HG02642 (cell line): ENCODE measurements at regions not wholly inside any gene's neighbourhood (a gene's known extent, or its start where the extent isn't known, plus 50 kb on each side); places are given as distances from the start of the nearest gene placed in this dataset.

Source experiments
- ATAC-seq: cut with Tn5 transposase; IDR thresholded peaks from one replicate; pipeline ENCODE4 v1.9.1; 2021; ENCODE audit warnings: mild to moderate bottlenecking; ENCODE audit not compliant: unreplicated experiment, poor library complexity

DNA sequence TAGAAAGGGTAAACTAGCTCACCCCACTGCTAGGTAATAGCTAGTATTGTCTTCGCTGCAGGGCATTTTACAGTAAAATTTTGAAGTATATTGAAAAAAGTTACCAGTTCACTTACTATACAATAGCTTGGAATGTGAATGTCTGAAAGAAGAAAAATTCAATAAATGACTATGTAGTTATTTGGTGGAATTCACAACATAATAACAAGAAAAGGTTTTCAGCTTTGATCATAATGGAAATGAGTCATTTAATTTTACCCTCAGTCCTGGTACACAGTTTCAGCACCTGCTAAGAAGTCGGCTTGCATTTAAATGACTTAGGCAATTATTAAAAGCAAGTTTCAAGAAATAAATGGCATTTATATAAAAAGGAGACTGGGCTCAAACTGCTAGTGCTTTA is 90.4 kb downstream of the NUP35 start:
- ATAC-seq: peak; percentile 85

GRCh38 chr2:183215917-183216316 is 91.7 kb downstream of the NUP35 start:
- no peak for ATAC-seq

DNA sequence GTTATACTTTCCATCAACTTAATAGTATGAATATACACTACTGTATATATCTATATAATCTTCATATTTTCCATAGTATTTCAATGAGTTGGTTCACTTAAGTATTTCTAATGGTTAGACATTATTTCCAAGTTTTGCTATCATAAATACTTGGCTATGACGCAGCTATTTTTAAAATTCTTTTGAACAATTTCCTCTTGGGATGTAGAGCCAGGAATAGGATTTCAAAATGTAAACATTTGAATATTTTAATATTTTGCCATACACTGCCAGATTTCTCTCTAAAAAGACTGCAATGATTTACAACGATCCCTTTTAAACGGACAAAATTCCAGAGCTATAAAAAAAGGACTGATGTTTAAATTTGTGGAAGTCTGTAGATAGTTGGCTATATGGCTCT is 95.6 kb downstream of the NUP35 start:
- no peak for ATAC-seq

GRCh38 chr2:183222751-183223150 is 98.5 kb downstream of the NUP35 start:
- no peak for ATAC-seq

- ATAC-seq: no peak
Observed at GRCh38 chr2:183224948-183225347, 100.7 kb downstream of the NUP35 start.

DNA sequence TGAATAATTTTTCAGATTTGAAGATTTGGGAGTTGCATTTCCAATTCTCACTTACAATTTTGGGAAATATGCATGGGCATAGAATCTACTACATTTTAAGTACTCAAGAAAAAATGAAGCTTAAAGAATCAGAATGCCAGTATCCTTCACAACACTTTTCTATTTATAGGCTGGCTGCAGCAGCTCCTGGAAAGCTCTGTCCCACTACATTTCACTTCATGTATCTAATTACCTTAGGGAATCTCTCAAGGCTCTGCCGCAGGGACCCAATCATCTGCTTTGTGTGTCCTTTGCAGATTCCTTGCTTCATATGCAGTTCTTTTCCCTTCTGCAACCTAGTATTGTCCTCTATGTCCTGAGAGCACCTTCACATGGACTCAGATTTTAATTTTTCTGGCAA is 102.9 kb downstream of the NUP35 start:
- ATAC-seq: no peak

GRCh38 chr2:183229386-183229785 is 105.1 kb downstream of the NUP35 start:
- ATAC-seq: peak; percentile 85

DNA sequence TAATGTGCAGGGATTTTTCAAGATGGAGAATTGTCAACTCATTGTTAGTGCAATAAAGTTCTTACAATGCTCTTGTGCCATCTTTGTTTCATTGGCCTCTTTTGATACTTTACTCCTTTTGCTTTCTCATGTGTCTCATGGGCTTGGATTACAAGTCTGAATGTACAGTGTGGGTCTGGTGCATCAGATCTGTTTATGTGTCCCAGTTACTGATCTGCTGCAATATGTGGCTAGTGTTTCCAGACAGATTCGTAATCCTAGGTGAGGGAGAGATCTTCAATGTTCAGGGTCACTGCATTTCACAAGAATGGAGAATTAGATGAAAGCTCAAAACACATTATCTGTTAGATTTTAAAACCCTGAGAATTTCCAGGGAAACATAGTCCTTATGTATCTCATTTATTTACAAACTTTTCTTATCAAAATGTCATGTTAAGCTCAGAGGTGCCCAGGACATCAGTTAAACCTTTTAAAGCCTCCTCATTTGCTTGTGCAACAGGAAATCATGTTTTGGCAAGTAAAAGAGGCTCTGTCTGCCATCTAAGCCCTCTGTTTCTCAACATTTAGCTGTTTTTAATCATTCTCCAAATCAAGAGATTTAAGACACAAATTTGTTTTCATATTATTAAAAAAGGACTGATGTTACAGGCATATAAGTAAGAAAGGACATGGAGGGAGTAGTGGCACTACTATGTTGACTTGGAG is 108.1 kb downstream of the NUP35 start:
- ATAC-seq: no peak

- ATAC-seq: no peak
Observed at GRCh38 chr2:183242937-183243336, 118.7 kb downstream of the NUP35 start.

DNA sequence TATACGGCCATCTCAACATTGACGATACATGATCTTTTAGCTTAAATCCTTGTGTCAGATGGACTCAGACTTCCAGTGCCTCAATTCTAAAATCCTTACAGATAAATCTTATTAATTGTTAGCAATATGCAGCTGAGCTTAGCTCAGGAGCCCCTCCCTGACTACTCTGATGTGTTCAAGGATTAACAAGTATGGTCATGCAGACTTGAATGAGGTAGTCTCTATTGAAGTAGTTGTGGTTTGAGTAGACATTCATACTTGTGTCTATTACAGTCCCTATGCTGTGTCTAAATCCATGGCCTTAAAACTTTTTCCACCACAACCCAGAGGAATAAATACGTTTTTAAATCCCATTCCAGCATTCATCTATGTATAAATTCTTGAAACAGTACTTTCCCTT is 119.5 kb downstream of the NUP35 start:
- no peak for ATAC-seq

DNA sequence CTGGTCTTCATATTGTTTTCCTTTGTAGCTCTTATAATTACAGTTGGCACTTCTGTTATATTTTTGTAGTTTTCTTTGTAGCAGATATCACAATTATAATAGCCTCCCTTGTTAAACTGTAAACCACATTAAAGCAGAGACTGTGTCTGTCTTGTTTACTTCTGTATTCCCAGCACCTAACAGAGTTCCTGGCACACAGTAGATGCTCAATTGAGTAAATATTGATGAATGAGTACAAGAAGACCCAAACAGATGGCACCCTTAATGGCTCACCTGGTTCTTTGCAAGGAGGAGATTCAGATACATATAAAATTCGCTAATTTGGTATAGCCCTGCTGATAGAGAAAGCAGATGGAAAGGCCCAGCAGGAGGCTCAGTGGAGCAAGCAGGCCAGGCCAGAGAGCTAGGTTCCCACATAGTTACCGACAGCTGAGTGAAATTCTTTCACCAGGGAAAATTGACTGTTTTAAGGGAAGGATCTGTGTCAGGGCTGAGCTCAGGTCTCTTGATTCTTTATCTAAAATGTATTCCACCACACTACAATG is 120.1 kb downstream of the NUP35 start:
- no peak for ATAC-seq

DNA sequence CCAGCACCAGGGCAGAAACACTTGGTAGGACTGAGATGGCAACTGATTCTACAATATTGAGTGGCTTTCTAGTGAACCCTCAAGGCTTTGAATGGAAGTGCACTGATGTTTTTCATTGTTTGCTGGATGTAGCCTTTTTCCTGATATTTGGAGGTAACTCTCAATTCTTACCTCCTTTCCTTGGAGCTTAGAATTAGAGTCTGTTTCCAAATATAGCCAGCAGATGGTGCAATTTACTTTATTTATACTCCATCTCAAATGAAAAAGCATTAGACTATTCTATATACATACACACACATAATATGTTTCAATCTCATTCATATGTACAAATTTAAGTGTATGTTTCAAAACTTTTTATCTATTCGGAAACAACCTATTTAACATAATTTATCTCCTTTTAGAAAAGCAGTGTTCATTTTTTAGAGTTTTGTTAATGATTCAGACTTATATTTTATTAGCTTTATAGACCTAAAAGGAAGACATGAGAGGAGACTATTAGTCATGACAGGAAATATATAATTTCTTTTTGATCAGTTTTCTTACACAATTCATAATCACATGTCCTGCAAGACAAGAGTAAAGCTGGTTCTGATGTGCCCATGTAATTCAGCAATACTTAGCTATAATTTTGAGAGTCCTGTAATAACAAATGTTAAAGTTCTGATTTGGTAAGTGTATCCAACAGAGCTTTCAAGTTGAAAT is 124.8 kb downstream of the NUP35 start:
- ATAC-seq: no peak

GRCh38 chr2:183250061-183250460 is 125.8 kb downstream of the NUP35 start:
- no peak for ATAC-seq

DNA sequence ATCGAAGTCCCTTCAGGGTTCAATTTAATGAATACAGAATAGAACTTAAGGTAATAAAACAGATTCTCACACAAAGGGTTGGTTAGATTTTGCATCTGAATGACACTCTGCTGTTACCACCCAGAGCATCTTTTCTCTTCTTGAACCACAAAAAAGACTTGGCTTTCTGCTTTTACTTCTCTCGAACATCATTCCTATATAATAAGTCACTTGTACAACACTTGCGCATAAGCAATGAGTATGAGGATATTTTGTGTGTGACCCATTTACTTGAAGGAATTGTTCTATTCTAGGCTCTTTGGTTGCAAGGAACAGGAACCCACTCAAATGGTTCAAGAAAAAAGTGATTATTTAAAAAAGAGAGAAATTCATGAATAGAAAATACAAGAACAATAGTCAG is 126.2 kb downstream of the NUP35 start:
- no peak for ATAC-seq

GRCh38 chr2:183253441-183254130 is 129.3 kb downstream of the NUP35 start:
- no peak for ATAC-seq

- ATAC-seq: no peak
Observed at GRCh38 chr2:183255411-183255810, 131.2 kb downstream of the NUP35 start.

- no peak for ATAC-seq
Observed at GRCh38 chr2:183259921-183260320, 135.7 kb downstream of the NUP35 start.

DNA sequence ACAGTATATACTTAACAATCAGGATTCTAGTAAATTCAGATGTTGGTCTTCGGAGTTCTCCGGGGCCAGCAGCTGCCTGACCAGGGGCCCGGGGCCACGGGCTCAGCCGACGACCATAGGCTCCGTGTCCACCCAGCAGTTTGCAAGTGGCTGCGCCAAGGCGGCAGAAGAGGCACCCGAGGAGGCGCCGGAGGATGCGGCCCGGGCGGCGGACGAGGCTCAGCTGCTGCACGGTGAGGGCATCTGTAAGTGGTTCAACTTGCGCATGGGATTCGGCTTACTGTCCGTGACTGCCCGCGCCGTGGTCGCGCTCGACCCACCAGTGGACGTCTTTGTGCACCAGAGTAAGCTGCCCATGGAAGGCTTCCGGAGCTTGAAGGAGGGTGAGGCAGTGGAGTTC is 136.3 kb downstream of the NUP35 start:
- ATAC-seq: no peak

DNA sequence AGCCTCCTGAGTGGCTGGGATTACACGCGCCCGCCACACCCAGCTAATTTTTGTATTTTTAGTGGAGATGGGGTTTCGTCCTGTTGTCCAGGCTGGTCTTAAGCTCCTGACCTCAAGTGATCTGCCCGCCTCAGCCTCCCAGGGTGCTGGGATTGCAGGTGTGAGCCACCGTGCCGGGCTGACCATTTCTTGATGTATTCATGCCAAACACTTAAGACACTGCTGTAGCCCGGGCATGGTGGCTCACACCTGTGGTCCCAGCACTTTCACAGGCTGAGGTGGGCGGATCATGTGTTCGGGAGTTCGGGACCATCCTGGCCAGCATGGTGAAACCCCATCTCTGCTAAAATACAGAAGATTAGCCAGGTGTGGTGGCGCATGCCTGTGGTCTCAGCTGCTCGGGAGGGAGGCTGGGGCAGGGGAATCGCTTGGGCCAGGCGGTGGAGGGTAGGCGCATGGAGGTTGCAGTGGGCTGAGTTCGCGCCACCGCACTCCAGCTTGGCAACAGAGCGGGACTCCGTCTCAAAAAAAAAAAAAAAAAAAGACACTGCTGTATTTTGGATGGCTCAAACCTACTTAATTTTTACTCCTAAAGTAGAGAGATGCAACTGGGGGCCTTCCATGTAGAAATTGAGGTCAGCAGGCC is 140.8 kb downstream of the NUP35 start:
- ATAC-seq: no peak

DNA sequence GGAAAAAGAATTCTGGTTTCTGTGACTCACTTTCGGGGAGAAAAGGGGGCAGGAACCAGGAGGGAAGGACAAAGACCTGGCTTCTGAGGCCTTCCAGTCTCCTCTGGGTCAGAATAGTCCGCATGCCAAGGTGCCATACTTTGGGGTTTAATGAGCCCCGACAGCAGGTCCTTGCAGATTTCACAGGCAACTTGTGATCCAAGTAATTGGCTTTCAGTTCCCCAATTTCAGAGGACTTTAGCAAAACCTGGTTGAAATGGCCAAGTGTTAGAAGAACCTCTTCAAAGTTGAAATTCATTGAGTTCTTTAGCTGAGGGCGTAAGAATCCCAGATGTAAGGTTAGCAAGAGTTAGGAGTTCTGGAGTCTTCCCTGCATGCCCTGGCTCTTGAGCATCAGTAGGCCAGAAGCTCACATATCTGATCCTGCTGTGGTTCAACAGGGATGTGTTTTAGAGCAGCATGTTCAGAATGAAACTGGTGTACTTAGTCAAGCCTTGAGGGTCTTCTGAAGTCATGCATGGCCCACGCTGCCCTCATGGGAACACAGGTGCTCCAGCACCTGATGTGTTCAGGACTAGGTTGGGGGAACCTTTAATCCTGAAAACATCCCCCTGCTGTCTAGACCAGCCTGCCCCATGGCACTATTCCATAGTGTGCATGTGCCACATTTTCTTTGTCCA is 143.0 kb downstream of the NUP35 start:
- ATAC-seq: peak; percentile 88
